PFSK-1 (cell line): ENCODE measurements at regions not wholly inside any gene's neighbourhood (a gene's known extent, or its start where the extent isn't known, plus 50 kb on each side); places are given as distances from the start of the nearest gene placed in this dataset.

Experiments
- POLR2AphosphoS5 ChIP-seq: IDR thresholded peaks from 2 replicates; pipeline ENCODE4 v1.6.1; 2012; ENCODE audit warnings: low read depth, mild to moderate bottlenecking, control low read depth, low read length, moderate library complexity
- REST ChIP-seq, 2 experiments: IDR thresholded peaks; 2 replicates each; pipeline versions ENCODE4 v1.6.1 to v1.8.0; 2011 to 2012; ENCODE audit warnings: low read depth in 2 of 2, low read length in 2 of 2, control low read depth in 1 of 2, inconsistent platforms in 1 of 2, mild to moderate bottlenecking in 1 of 2, moderate library complexity in 1 of 2; ENCODE audit not compliant: insufficient read depth in 1 of 2
- SIN3A ChIP-seq: IDR thresholded peaks from 2 replicates; pipeline ENCODE4 v1.6.1; 2012; ENCODE audit warnings: mild to moderate bottlenecking, low read length, moderate library complexity, borderline replicate concordance; ENCODE audit not compliant: insufficient read depth
- TAF1 ChIP-seq: IDR thresholded peaks from 2 replicates; pipeline ENCODE4 v1.6.1; 2012; ENCODE audit warnings: low read length, control low read depth, borderline replicate concordance; ENCODE audit not compliant: insufficient read depth

DNA sequence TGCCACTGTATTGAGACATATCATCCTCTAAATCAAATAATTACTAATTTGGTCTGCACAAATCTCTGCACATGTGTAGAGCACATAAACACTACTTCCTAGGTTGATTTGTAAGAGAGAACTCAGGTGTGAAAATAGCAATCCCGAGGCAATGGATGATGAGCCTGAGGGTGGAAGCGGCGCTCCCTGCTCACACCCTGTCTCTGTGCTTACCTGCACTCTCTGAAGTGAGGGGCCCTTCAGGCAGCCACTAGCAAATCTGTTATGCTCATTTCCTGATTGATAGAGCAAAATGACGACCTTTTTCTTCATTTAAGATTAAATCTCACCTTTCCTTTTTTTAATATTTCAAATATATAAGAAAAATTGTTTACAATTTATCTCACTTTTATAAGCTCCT is 1995.7 kb upstream of the AGA start:
- TF ChIP-seq POLR2AphosphoS5 (no peak), SIN3A (no peak), TAF1 (no peak), REST (IDR thresholded peaks at IDR 0.05; ENCODE audit: insufficient read depth in 1 of 2, low read depth in 2 of 2, low read length in 2 of 2) (no peak)
